ENCODE measurements at regions not wholly inside any gene's neighbourhood (a gene's known extent, or its start where the extent isn't known, plus 50 kb on each side); places are given as distances from the start of the nearest gene placed in this dataset.

DNA sequence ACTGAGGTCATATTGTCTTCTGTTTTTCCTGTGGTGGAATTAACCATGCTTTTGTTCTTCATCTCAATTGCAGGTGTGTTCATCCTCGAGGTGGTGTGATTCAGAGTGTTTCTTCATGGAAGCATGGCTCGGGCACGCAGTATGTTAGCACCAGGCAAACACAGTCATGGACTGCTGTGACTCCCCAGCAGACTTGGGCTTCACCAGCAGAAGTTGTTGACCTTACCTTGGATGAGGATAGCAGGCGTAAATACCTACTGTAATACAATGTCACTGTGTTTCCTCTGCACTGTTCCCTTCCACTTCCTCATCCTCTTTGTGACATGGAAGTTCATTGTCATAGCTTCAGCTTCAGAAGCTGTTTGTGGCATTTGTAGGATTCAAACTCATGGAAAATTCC lies 158.7 kb downstream of the HAUS1 start:
- no peak for TF ChIP-seq EZH2 (IDR thresholded peaks at IDR 0.05; ENCODE audit: borderline replicate concordance, low read depth, low read length, severe bottlenecking)
- TF ChIP-seq, protein P1, sequence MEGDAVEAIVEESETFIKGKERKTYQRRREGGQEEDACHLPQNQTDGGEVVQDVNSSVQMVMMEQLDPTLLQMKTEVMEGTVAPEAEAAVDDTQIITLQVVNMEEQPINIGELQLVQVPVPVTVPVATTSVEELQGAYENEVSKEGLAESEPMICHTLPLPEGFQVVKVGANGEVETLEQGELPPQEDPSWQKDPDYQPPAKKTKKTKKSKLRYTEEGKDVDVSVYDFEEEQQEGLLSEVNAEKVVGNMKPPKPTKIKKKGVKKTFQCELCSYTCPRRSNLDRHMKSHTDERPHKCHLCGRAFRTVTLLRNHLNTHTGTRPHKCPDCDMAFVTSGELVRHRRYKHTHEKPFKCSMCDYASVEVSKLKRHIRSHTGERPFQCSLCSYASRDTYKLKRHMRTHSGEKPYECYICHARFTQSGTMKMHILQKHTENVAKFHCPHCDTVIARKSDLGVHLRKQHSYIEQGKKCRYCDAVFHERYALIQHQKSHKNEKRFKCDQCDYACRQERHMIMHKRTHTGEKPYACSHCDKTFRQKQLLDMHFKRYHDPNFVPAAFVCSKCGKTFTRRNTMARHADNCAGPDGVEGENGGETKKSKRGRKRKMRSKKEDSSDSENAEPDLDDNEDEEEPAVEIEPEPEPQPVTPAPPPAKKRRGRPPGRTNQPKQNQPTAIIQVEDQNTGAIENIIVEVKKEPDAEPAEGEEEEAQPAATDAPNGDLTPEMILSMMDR (IDR thresholded peaks at IDR 0.05; ENCODE audit: borderline replicate concordance, extremely low read depth, low read length, poor library complexity, severe bottlenecking), result no peak

All from DND-41 (cell line).